ENCODE measurements at regions not wholly inside any gene's neighbourhood (a gene's known extent, or its start where the extent isn't known, plus 50 kb on each side); places are given as distances from the start of the nearest gene placed in this dataset.

DNA sequence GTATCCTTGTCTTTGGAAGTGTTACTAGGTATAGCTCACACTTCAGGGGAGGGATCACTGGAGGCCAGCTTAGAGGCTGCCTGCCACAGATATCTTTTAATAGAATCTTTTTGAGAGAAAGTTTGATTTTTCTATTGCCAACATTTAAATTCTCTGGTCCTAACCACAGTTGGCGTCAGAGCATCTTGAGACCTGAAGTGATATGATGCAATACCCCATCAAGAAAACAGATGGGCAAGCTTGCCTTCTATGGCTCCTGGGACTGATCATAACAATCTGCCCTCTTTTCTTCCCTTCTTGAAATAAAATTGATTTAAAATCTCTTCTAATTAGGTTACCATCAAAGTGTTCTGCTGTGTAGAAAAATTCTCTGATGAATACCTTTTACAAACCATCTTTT is 105.5 kb upstream of the ACKR3 start:
- TF ChIP-seq POLR2A (IDR thresholded peaks at IDR 0.05) = no peak
- TF ChIP-seq, protein P1, sequence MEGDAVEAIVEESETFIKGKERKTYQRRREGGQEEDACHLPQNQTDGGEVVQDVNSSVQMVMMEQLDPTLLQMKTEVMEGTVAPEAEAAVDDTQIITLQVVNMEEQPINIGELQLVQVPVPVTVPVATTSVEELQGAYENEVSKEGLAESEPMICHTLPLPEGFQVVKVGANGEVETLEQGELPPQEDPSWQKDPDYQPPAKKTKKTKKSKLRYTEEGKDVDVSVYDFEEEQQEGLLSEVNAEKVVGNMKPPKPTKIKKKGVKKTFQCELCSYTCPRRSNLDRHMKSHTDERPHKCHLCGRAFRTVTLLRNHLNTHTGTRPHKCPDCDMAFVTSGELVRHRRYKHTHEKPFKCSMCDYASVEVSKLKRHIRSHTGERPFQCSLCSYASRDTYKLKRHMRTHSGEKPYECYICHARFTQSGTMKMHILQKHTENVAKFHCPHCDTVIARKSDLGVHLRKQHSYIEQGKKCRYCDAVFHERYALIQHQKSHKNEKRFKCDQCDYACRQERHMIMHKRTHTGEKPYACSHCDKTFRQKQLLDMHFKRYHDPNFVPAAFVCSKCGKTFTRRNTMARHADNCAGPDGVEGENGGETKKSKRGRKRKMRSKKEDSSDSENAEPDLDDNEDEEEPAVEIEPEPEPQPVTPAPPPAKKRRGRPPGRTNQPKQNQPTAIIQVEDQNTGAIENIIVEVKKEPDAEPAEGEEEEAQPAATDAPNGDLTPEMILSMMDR (IDR thresholded peaks at IDR 0.05) = no peak
